ENCODE measurements at regions not wholly inside any gene's neighbourhood (a gene's known extent, or its start where the extent isn't known, plus 50 kb on each side); places are given as distances from the start of the nearest gene placed in this dataset.

- no peak for TF ChIP-seq CTCF (IDR thresholded peaks at IDR 0.05; ENCODE audit: insufficient read depth, low read length)
- no peak for TF ChIP-seq POLR2AphosphoS5 (IDR thresholded peaks at IDR 0.05; ENCODE audit: low read depth)
- TF ChIP-seq GABPA (IDR thresholded peaks at IDR 0.05; ENCODE audit: low read depth), result no peak
- TF ChIP-seq REST (IDR thresholded peaks at IDR 0.05; ENCODE audit: insufficient replicate concordance, low read depth), result no peak
- TF ChIP-seq SPI1 (IDR thresholded peaks at IDR 0.05; ENCODE audit: borderline replicate concordance, low read depth), result no peak
These were observed 617.7 kb upstream of the SLITRK1 start for GRCh38 chr13:84500016-84500415.
